IMR-90 (cell line): ENCODE measurements at regions not wholly inside any gene's neighbourhood (a gene's known extent, or its start where the extent isn't known, plus 50 kb on each side); places are given as distances from the start of the nearest gene placed in this dataset.

Source experiments
- CTCF ChIP-seq: conservative IDR thresholded peaks from 2 replicates; pipeline ENCODE4 v1.5.1; 2012; ENCODE audit warnings: mild to moderate bottlenecking, low read depth, low read length, improper control_type of control experiment
- FOS ChIP-seq: fragments of 150-350 bp; IDR thresholded peaks from 2 replicates; pipeline ENCODE4 v1.6.1; 2016; ENCODE audit warnings: low read depth, low read length
- POLR2A ChIP-seq: IDR thresholded peaks from 2 replicates; pipeline ENCODE4 v1.6.1; 2012; ENCODE audit warnings: mild to moderate bottlenecking, low read depth, low read length
- RCOR1 ChIP-seq: IDR thresholded peaks from 2 replicates; pipeline ENCODE4 v1.6.1; 2012; ENCODE audit warnings: mild to moderate bottlenecking, low read length, improper control_type of control experiment; ENCODE audit not compliant: insufficient replicate concordance
- RFX5 ChIP-seq: IDR thresholded peaks from 2 replicates; pipeline ENCODE4 v1.8.0; 2012; ENCODE audit warnings: low read depth, mild to moderate bottlenecking, low read length, moderate library complexity

GRCh38 chrX:139298437-139298836 lies 232.1 kb upstream of the F9 start:
- no peak for TF ChIP-seq RFX5
- TF ChIP-seq CTCF = no peak
- TF ChIP-seq POLR2A = no peak
- no peak for TF ChIP-seq FOS
- no peak for TF ChIP-seq RCOR1
